T-helper 2 cell treated with Interferon-gamma antibody and Interleukin-4, amounts not matched to agents 5 μg/mL and 100 μg/mL, for 36 hours (primary cell): ENCODE measurements at regions not wholly inside any gene's neighbourhood (a gene's known extent, or its start where the extent isn't known, plus 50 kb on each side); places are given as distances from the start of the nearest gene placed in this dataset.

Source experiments
- DNase-seq: peaks from one replicate; pipeline ENCODE4 v3.0.0; 2021; ENCODE audit warnings: low spot score
- H3K27ac Mint-ChIP-seq: one replicate; pipeline ENCODE4 v1.8.0; 2021; ENCODE audit warnings: mild to moderate bottlenecking, mixed read lengths
- H3K27me3 Mint-ChIP-seq: one replicate; pipeline ENCODE4 v1.8.0; 2021; ENCODE audit warnings: low read depth, mixed read lengths
- H3K36me3 Mint-ChIP-seq: one replicate; pipeline ENCODE4 v1.8.0; 2021; ENCODE audit warnings: low read depth, mixed read lengths
- H3K4me1 Mint-ChIP-seq: one replicate; pipeline ENCODE4 v1.8.0; 2021; ENCODE audit warnings: low read depth, mixed read lengths
- H3K4me3 Mint-ChIP-seq: one replicate; pipeline ENCODE4 v1.8.0; 2022; ENCODE audit warnings: mild to moderate bottlenecking, moderate library complexity, mixed read lengths
- H3K9me3 Mint-ChIP-seq: one replicate; pipeline ENCODE4 v1.8.0; 2021; ENCODE audit warnings: mixed read lengths

- DNase-seq, result no peak
- H3K4me3 Mint-ChIP-seq, result no peak overlapping the region
- no peaks in the 10 kb centered on the region for H3K4me1 Mint-ChIP-seq
- peaks cover 11% of the 10 kb centered on the region for H3K9me3 Mint-ChIP-seq
- no peak overlapping the region for H3K27ac Mint-ChIP-seq
- no peaks in the 10 kb centered on the region for H3K27me3 Mint-ChIP-seq
- no peaks in the 10 kb centered on the region for H3K36me3 Mint-ChIP-seq
Measured at GRCh38 chr12:19031032-19031431, 98.5 kb upstream of the PLEKHA5 start.

DNA sequence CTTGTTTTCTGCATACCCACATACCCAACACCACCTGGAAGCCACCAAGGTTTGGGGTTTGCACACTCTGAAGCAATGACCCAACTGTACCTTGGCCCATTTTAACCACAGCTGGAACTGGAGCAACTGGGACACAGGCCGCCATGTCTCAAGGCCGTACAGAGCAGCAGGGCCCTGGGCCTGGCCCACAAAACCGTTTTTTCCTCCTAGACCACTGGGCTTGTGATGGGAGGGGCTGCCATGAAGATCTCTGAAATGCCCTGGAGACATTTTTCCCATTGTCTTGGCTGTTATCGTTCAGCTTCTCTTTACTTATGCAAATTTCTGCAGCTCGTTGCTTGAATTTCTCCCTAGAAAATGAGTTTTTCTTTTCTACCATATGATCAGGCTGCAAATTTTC is 96.7 kb upstream of the PLEKHA5 start:
- Mint-ChIP-seq H3K4me3 (no peak overlapping the region), H3K27ac (no peak overlapping the region), H3K9me3 (peaks cover 11% of the 10 kb centered on the region), H3K4me1 (no peaks in the 10 kb centered on the region), H3K27me3 (no peaks in the 10 kb centered on the region), H3K36me3 (no peaks in the 10 kb centered on the region)
- no peak for DNase-seq

DNA sequence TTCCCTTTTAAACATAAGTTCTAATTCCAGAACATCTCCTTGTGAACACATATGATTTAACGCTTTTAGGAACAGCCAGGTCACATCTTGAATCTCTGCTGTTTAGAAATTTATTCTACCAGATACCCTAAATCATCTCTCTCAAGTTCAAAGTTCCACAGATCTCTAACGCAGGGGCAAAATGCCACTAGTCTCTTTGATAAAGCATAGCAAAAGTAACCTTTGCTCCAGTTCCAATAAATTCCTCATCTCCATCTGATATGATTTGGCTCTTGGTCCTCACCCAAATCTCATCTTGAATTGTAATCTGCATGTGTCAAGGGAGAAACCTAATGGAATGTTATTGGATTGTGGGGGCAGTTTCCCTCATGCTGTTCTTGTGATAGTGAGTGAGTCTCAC is 96.3 kb upstream of the PLEKHA5 start:
- no peak for DNase-seq
- H3K4me1 Mint-ChIP-seq, result no peaks in the 10 kb centered on the region
- peaks cover 11% of the 10 kb centered on the region for H3K9me3 Mint-ChIP-seq
- H3K36me3 Mint-ChIP-seq, result no peaks in the 10 kb centered on the region
- H3K27me3 Mint-ChIP-seq, result no peaks in the 10 kb centered on the region
- no peak overlapping the region for H3K4me3 Mint-ChIP-seq
- no peak overlapping the region for H3K27ac Mint-ChIP-seq

GRCh38 chr12:19034937-19035336 is 94.6 kb upstream of the PLEKHA5 start:
- DNase-seq, result no peak
- peaks cover 11% of the 10 kb centered on the region for H3K9me3 Mint-ChIP-seq
- H3K36me3 Mint-ChIP-seq, result no peaks in the 10 kb centered on the region
- no peak overlapping the region for H3K4me3 Mint-ChIP-seq
- H3K4me1 Mint-ChIP-seq, result no peaks in the 10 kb centered on the region
- no peaks in the 10 kb centered on the region for H3K27me3 Mint-ChIP-seq
- H3K27ac Mint-ChIP-seq, result no peak overlapping the region

DNA sequence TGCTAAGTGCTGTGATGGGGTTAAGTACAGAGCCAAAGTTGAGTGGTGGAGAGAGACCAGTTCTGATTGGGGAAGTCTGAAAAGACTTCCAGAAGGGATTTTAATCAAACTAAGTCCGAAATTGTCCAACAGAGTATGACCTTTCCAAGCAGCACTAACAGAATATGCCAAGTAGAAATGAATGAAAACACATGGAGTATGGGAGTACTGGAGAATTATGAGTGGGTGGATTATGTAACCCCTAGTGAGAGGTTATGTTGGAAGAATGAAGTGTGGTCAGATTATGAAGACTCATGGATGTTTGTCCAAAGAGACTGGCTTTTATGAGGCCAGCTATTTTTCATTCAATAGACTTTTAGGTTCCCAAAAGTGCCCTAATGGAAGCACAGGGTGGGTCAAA is 94.0 kb upstream of the PLEKHA5 start:
- H3K27me3 Mint-ChIP-seq, result no peaks in the 10 kb centered on the region
- H3K36me3 Mint-ChIP-seq, result no peaks in the 10 kb centered on the region
- no peak overlapping the region for H3K27ac Mint-ChIP-seq
- H3K4me3 Mint-ChIP-seq, result no peak overlapping the region
- peaks cover 11% of the 10 kb centered on the region for H3K9me3 Mint-ChIP-seq
- DNase-seq, result no peak
- no peaks in the 10 kb centered on the region for H3K4me1 Mint-ChIP-seq

DNA sequence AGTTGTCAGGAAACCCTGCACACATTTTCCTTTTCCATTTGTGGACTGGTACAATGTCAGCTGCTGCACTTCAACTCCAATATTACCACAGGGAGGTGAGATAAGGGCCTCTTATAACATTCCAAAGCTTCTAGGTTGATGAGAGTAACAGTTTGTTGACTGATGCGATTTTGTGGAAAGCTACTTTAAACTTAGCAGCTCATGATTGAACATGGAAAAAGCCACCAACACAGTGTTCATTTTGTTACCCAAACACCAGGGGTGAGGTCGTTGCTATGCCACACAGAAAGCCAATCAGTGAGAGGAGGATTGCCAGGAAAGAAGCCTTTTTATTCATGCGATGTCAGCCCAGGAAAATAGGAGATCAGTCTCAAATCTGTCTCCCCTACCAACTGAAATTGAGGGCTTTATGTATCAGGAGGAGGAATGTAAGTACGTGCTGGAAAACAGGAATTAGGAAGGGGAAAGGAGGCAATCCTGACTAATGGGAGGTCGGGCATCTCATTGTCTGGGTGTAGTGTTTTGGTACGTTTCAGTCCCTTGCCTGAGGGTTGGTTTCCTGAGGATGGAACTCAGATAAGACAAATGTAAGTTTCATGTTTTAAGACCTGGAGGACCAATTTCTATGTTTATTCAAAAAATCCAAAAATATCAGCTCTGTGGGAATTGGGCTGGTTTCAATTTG is 92.7 kb upstream of the PLEKHA5 start:
- no peak overlapping the region for H3K4me3 Mint-ChIP-seq

DNA sequence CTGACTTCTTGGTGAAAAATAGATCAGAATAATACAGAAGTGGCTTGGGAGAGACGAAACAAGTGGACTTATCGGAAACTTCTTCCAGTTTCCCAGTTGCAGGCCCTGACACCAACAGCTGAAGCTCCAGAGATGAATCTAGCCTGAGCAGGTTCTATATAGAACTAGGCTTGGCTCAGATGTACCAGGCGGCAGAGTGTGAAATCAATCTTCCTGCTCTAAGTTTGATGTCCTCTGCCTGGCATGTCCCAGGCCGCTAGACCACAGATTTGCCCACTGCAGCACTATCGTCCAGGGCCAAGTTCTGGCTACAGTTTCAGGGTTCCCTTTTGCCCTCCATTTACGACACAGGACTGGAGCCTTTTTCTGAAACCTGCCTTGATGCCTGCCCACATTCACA is 91.3 kb upstream of the PLEKHA5 start:
- Mint-ChIP-seq H3K27ac (no peak overlapping the region), H3K4me3 (no peak overlapping the region), H3K36me3 (no peaks in the 10 kb centered on the region), H3K4me1 (no peaks in the 10 kb centered on the region), H3K27me3 (no peaks in the 10 kb centered on the region), H3K9me3 (peaks cover 9% of the 10 kb centered on the region)
- no peak for DNase-seq

More for the DNA sequence above, 92.7 kb upstream of the PLEKHA5 start:
- H3K36me3 Mint-ChIP-seq, result no peaks in the 10 kb centered on the region
- no peak overlapping the region for H3K27ac Mint-ChIP-seq
- H3K27me3 Mint-ChIP-seq, result no peaks in the 10 kb centered on the region
- peaks cover 11% of the 10 kb centered on the region for H3K9me3 Mint-ChIP-seq
- no peaks in the 10 kb centered on the region for H3K4me1 Mint-ChIP-seq
- DNase-seq, result no peak

DNA sequence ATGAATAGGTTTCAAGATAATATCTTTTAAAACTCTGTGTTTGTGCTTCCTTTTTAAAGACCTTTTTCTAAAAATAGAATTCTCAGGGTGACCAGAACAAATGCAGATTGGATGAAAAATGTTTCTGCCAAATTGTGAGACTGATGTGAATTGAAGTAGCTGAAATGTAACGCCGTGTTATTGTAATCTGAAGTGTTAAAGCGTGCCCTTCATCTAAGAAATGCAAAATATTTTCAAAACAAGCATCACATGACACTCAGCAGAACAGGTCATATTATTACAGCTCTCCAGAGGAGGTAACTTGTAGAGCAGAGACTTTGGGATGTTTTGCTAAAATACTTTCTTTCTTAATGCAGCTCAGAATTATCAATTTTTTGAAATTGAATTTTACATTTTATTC is 90.0 kb upstream of the PLEKHA5 start:
- Mint-ChIP-seq H3K4me1 (no peaks in the 10 kb centered on the region), H3K27ac (no peak overlapping the region), H3K4me3 (no peak overlapping the region), H3K36me3 (no peaks in the 10 kb centered on the region), H3K27me3 (no peaks in the 10 kb centered on the region), H3K9me3 (no peaks in the 10 kb centered on the region)
- DNase-seq, result no peak

DNA sequence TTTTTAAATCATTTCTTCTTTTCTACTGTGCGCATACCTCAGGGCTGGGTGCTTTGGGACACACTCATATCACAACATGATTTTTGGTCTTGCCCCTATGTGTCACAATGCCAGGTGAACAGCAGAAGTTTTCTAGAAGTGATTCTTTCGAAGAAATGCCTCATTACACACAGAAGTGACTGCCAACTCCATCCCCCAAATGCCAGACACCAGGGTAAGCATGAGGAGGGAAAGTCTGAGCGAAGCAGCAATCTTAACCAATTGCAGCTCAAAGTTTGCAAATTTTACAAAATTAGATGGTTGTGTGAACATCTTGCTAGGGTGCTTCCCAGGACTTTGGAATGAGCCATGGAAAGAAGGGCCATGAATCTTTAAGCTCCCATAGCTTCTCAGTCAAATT is 87.3 kb upstream of the PLEKHA5 start:
- no peak for DNase-seq
- Mint-ChIP-seq H3K27ac (no peak overlapping the region), H3K27me3 (no peaks in the 10 kb centered on the region), H3K9me3 (no peaks in the 10 kb centered on the region), H3K4me3 (no peak overlapping the region), H3K4me1 (no peaks in the 10 kb centered on the region), H3K36me3 (no peaks in the 10 kb centered on the region)

- Mint-ChIP-seq H3K36me3 (no peaks in the 10 kb centered on the region), H3K4me1 (no peaks in the 10 kb centered on the region), H3K4me3 (no peak overlapping the region)
Measured at GRCh38 chr12:19044430-19044829, 85.1 kb upstream of the PLEKHA5 start.

GRCh38 chr12:19044891-19045290 is 84.6 kb upstream of the PLEKHA5 start:
- H3K4me3 Mint-ChIP-seq, result no peak overlapping the region
- H3K27ac Mint-ChIP-seq, result no peak overlapping the region
- no peaks in the 10 kb centered on the region for H3K36me3 Mint-ChIP-seq
- H3K4me1 Mint-ChIP-seq, result no peaks in the 10 kb centered on the region
- H3K27me3 Mint-ChIP-seq, result no peaks in the 10 kb centered on the region
- no peaks in the 10 kb centered on the region for H3K9me3 Mint-ChIP-seq
- no peak for DNase-seq

More at GRCh38 chr12:19044430-19044829, 85.1 kb upstream of the PLEKHA5 start:
- Mint-ChIP-seq H3K27me3 (no peaks in the 10 kb centered on the region), H3K9me3 (no peaks in the 10 kb centered on the region), H3K27ac (no peak overlapping the region)
- DNase-seq, result no peak

DNA sequence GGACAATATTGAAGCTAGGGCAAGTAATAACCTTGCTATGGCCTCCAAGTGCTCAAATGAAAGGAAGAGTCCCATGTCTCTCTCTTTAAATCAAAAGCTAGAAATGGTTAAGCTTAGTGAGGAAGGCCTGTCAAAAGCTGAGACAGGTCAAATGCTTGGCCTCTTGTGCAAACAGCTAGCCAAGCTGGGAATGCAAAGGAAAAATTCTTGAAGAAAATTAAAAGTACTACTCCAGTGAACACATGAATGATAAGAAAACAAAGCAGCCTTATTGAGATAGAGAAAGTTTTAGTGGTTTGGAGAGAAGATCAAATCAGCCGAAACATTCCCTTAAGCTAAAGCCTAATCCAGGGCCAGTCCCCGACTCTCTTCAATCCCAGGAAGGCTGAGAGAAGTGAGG is 84.1 kb upstream of the PLEKHA5 start:
- Mint-ChIP-seq H3K36me3 (no peaks in the 10 kb centered on the region), H3K9me3 (no peaks in the 10 kb centered on the region), H3K4me1 (no peaks in the 10 kb centered on the region), H3K4me3 (no peak overlapping the region), H3K27ac (no peak overlapping the region), H3K27me3 (no peaks in the 10 kb centered on the region)
- no peak for DNase-seq

DNA sequence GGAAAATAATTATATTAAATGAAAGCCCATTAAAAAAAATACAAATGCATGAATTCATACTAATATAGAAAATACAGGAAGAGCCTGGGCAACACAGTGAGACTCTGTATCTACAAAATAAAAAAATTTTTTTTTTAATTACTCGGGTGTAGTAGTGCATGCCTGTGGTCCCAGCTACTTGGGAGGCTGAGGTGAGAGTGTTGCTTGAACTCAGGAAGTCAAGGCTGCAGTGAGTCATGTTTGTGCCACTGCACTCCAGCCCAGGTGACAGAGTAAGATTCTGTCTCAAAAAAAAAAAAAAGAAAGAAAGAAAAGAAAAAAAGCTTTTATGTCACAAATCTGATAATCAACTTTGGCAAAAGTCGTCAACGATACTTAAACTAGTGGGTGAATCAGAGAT is 80.6 kb upstream of the PLEKHA5 start:
- H3K27ac Mint-ChIP-seq, result no peak overlapping the region
- H3K9me3 Mint-ChIP-seq, result no peaks in the 10 kb centered on the region
- H3K4me1 Mint-ChIP-seq, result no peaks in the 10 kb centered on the region
- no peak for DNase-seq
- H3K4me3 Mint-ChIP-seq, result no peak overlapping the region
- no peaks in the 10 kb centered on the region for H3K27me3 Mint-ChIP-seq
- H3K36me3 Mint-ChIP-seq, result no peaks in the 10 kb centered on the region

DNA sequence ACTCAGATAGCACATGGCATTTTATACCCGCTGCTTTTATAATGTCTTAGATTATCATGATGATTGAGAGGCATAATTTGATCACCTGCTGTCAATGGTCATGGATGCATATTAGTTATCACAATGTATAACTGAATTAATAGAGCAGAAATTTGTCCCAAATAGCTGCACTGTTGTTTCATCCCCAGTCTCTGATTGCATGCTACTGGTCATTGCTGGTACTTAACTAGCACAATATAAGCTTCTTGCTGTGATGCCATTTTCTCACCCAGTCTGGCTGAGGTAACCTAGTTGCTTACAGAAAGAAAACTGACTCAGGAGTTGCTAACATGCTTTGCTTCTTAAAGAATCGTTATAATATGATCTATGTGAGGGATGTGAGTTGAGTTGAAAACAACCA is 76.8 kb upstream of the PLEKHA5 start:
- no peaks in the 10 kb centered on the region for H3K4me1 Mint-ChIP-seq
- H3K36me3 Mint-ChIP-seq, result no peaks in the 10 kb centered on the region
- H3K4me3 Mint-ChIP-seq, result no peak overlapping the region
- no peaks in the 10 kb centered on the region for H3K27me3 Mint-ChIP-seq
- H3K27ac Mint-ChIP-seq, result no peak overlapping the region
- no peaks in the 10 kb centered on the region for H3K9me3 Mint-ChIP-seq
- DNase-seq, result no peak

GRCh38 chr12:19053218-19053617 is 76.3 kb upstream of the PLEKHA5 start:
- H3K27me3 Mint-ChIP-seq, result no peaks in the 10 kb centered on the region
- no peaks in the 10 kb centered on the region for H3K9me3 Mint-ChIP-seq
- H3K4me3 Mint-ChIP-seq, result no peak overlapping the region
- H3K36me3 Mint-ChIP-seq, result no peaks in the 10 kb centered on the region
- DNase-seq, result no peak
- H3K27ac Mint-ChIP-seq, result no peak overlapping the region
- H3K4me1 Mint-ChIP-seq, result no peaks in the 10 kb centered on the region
